ENCODE measurements at regions not wholly inside any gene's neighbourhood (a gene's known extent, or its start where the extent isn't known, plus 50 kb on each side); places are given as distances from the start of the nearest gene placed in this dataset.

DNA sequence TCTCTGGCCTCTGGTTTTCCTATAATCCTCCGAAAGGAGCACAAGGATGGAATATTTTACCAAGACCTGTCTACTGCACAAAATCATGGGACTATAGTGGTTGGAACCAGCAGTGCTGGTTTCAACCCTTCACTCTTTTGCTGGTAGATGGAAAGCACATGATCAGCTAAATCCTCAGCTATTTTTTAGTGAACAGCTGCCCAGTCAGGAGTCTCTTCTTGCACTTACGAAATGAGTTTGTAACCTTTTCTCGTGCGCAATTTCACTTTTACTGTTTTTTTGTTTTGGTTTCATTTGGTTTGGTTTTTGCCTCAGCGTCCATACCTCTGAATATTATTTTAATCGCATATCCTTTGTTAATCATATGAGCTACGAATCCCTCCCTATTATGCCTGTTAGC, 418.5 kb upstream of the CPEB2 start:
- Histone ChIP-seq H2BK15ac (ENCODE audit: low read length) (no peak overlapping the region), H3K79me1 (ENCODE audit: low read depth, low read length) (no peaks in the 10 kb centered on the region), H2BK20ac (ENCODE audit: low read length) (no peak overlapping the region), H3K14ac (ENCODE audit: insufficient read length) (no peak overlapping the region), H2BK12ac (ENCODE audit: low read depth, low read length) (no peak overlapping the region), H3K27ac (ENCODE audit: low read depth, low read length) (no peak overlapping the region), H3K4me2 (ENCODE audit: insufficient read depth in 1 of 2, low read depth in 2 of 2, low read length in 2 of 2) (no peak overlapping the region), H3K4ac (replicated peaks; ENCODE audit: insufficient read length, low read depth, low read length) (no peak overlapping the region), H3K27me3 (replicated peaks in 1 of 4; ENCODE audit: control insufficient read depth in 3 of 4, extremely low read depth in 1 of 4, insufficient read depth in 3 of 4, low read length in 3 of 4) (no peaks in the 10 kb centered on the region), H3K9ac (replicated peaks in 1 of 4; ENCODE audit: extremely low read depth in 1 of 4, low read depth in 3 of 4, low read length in 3 of 4) (no peak overlapping the region), H3K36me3 (ENCODE audit: control insufficient read depth in 2 of 4, insufficient read depth in 4 of 4, low read length in 3 of 4) (no peaks in the 10 kb centered on the region), H2BK5ac (ENCODE audit: low read depth, low read length) (no peak overlapping the region), H3K23me2 (ENCODE audit: low read depth, low read length) (no peaks in the 10 kb centered on the region), H4K20me1 (replicated peaks in 1 of 2; ENCODE audit: control insufficient read depth in 1 of 2, insufficient read depth in 2 of 2, low read length in 2 of 2) (no peaks in the 10 kb centered on the region), H2AK5ac (ENCODE audit: low read depth, low read length) (no peak overlapping the region), H4K91ac (replicated peaks; ENCODE audit: insufficient read length, low read length) (no peak overlapping the region), H3K4me3 (ENCODE audit: extremely low read depth in 1 of 4, insufficient read depth in 2 of 4, low read depth in 3 of 4, low read length in 4 of 4) (no peak overlapping the region), H3K4me1 (replicated peaks in 1 of 4; ENCODE audit: control insufficient read depth in 3 of 4, insufficient read depth in 4 of 4, low read length in 3 of 4) (no peaks in the 10 kb centered on the region), H3K18ac (ENCODE audit: extremely low read depth, low read length) (no peak overlapping the region), H4K5ac (ENCODE audit: insufficient read length, low read depth, low read length) (no peak overlapping the region), H4K8ac (ENCODE audit: extremely low read depth, insufficient read depth, low read length) (no peak overlapping the region), H3K9me3 (ENCODE audit: insufficient read depth in 2 of 2, low read depth in 1 of 2, low read length in 1 of 2) (no peaks in the 10 kb centered on the region), H3K79me2 (ENCODE audit: control insufficient read depth in 1 of 2, insufficient read depth in 2 of 2, low read length in 2 of 2) (no peaks in the 10 kb centered on the region), H3K23ac (ENCODE audit: insufficient read length) (no peak overlapping the region), H2AFZ (ENCODE audit: low read length) (0 out of 2 replicates have a peak overlapping the region, but pooled peaks have one; percentile 8), H3K56ac (replicated peaks; ENCODE audit: insufficient read length, low read depth, low read length) (no peak overlapping the region), H2BK120ac (replicated peaks; ENCODE audit: low read depth, low read length) (no peak overlapping the region)
- 99% methylated on average over 7 of the region's 7 CpGs; no CpG with 5 or more reads in 1 of the 2 experiments for whole genome bisulfite sequencing, 2 experiments (ENCODE audit: extremely low coverage in 1 of 2, insufficient coverage in 1 of 2, insufficient read length in 1 of 2, insufficient replicate concordance in 2 of 2, low coverage in 1 of 2, low lambda C conversion rate in 2 of 2, missing lambda C conversion rate in 1 of 2)
- FAIRE-seq (no peak), DNase-seq (ENCODE audit: low read depth in 1 of 2, low spot score in 2 of 2) (no peak)
- ChIA-PET CTCF (ENCODE audit: partially characterized antibody) (interaction anchor here (0.6 to 1.5 kb wide), 2 partner anchors 13 to 105 kb away, joined by 3 to 8 read pairs; no protein-coding TSS in a partner anchor), POLR2A (ENCODE audit: partially characterized antibody) (no interaction called here)
- TF ChIP-seq EP300 (IDR thresholded peaks at IDR 0.05; ENCODE audit: borderline replicate concordance in 1 of 2, low read depth in 2 of 2, low read length in 2 of 2) (no peak), KDM1A (IDR thresholded peaks at IDR 0.05; ENCODE audit: borderline replicate concordance, low read length) (no peak), SUZ12 (IDR thresholded peaks at IDR 0.05; ENCODE audit: low read length) (no peak), POLR2AphosphoS5 (IDR thresholded peaks at IDR 0.05; ENCODE audit: low read depth, low read length) (no peak), RBBP5 (IDR thresholded peaks at IDR 0.05; ENCODE audit: borderline replicate concordance, low read depth, low read length) (no peak), RNF2 (IDR thresholded peaks at IDR 0.05; ENCODE audit: borderline replicate concordance, low read depth, low read length, missing control alignments, poor library complexity, severe bottlenecking) (no peak), EZH2 (IDR thresholded peaks at IDR 0.05; ENCODE audit: low read depth, low read length, severe bottlenecking) (no peak), KDM5A (IDR thresholded peaks at IDR 0.05; ENCODE audit: low read length) (no peak), CHD1 (IDR thresholded peaks at IDR 0.05; ENCODE audit: low read depth, low read length) (no peak), NRF1 (IDR thresholded peaks at IDR 0.05; ENCODE audit: low read depth, low read length) (no peak), CEBPB (IDR thresholded peaks at IDR 0.05; ENCODE audit: low read depth, low read length) (no peak)

All from H1 (cell line).